ENCODE measurements at regions not wholly inside any gene's neighbourhood (a gene's known extent, or its start where the extent isn't known, plus 50 kb on each side); places are given as distances from the start of the nearest gene placed in this dataset.

DNA sequence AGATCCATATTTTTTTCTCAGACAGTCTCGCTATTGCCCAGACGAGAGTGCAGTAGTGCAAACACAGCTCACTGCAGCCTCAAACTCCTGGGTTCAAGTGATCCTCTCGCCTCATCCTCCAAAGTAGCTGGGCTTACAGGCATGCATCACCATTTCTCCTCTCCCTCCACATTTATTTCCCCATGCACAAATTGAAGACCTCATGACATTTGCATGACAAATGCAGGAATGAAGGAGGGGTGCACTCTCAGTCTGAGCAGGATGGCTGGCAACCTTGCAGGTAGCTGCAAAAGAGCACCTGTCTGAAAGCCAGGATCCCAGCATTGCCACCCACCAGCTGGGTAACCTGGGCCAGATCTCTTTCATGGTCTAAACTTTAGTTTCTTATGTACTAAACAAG, 111.2 kb downstream of the SH3TC2 start:
- no peak for DNase-seq

DNA sequence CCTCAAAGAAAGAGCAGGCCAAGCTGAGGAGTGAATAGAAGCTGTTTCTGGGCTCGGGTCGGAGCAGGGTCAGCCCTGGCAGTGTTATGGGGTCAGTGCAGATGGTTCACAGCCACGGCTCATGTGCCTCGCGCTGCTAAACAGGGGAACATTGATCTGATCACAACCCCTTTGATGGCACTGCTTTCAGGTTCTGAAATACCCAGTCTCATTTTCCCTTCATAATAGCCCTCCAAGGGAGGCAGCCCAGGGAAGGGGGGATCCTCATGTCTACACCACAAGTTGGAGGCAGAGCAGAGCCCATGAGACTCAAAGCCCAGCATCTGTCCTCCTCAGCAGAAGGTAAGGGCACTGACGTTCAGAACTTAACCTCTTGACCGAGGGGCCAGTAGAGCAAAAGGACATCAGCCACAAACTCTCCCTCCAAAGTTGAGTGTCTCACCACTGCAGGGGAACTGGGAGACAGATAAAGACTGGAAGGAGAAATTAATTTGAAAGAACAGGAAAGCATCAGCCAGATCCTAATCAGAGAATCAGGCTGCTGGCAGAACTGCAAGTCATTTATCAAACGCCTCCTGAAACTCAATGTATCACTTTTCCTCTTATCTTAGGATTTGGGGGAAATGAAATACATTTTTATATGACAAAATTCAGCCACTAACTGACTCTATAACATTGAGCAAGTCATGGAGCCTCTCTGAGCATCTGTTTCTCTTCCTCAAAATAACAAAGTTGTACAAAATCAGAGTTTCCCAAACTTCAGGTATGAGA, 110.6 kb downstream of the SH3TC2 start:
- DNase-seq: peak; percentile 25

DNA sequence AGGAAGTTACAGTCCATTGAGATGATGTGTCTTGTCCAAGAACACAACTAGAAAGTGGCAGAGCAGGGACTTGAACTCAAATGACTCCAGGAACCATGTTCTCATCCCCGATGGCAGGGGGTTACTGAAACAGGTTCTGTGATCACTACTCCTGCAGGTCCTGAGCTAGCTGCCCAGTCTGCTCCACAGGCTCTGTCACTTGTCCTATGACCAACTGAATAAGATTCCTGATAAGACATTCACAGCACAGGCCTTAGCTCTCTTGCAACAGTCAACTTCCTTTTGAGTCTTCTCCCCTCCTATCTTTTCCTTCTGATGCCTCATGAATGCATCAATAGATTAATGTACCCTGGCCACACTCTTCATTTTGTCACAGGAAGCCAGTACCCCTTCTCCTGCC, 109.2 kb downstream of the SH3TC2 start:
- no peak for DNase-seq
